ENCODE measurements at regions not wholly inside any gene's neighbourhood (a gene's known extent, or its start where the extent isn't known, plus 50 kb on each side); places are given as distances from the start of the nearest gene placed in this dataset.

DNA sequence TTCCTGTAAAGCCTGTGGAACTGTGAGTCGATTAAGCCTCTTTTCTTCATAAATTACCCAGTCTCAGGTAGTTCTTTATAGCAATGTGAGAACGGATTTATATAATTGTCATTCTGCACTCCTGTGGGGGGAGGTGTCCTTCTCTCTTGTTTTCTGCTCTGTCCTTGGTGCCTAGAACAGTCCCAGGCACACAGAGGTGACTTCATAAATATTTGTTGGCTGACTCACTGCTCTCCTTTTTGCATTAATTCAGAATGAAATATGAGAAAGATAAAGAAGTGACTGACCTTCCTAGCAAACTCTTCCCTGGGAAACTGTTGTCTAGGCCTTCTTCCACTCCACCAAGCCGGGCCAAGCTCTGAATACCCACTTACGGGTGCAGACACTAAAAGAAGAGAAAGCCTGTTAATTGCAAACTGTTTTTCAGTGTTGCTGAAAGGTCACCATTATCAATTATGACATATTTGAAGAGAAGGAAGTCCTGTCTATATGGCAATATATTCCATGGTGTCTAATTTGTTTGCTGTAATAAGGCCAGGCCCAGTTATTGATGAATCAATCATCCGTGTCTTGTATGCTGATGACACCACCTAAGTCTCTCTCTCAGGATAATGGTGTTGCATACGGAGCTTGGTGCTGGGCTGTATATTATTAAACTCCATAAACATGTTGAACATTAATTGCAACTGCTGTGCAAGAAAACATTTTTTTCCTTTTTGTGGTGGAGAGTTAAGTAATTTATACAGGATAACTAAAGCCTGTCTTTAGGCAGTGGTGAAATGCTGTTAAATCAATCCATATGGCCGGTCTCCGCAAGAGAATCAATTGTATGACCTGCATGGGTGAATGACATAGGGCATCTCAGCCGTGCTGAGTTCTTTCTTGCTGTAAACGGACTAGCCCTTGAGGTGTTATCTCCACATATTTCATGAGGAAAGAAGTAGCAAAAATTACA is 567.5 kb downstream of the SLC4A3 start:
- H3K36me3 Mint-ChIP-seq (ENCODE audit: low read depth): no peaks in the 10 kb centered on the region
- no peak overlapping the region for H3K4me3 Mint-ChIP-seq
- Histone ChIP-seq H3K4me3 (ENCODE audit: low read length) (no peak overlapping the region), H3K27ac (ENCODE audit: low read depth in 1 of 2, low read length in 2 of 2) (no peak overlapping the region), H3K9me3 (ENCODE audit: control insufficient read depth in 1 of 2, insufficient read depth in 1 of 2, low read length in 2 of 2) (peaks cover 0 to 18% of the 10 kb centered on the region in 2 experiments), H3K36me3 (ENCODE audit: insufficient read depth, low read length) (no peaks in the 10 kb centered on the region), H3K4me1 (ENCODE audit: insufficient read depth, low read length) (no peaks in the 10 kb centered on the region), H3K27me3 (ENCODE audit: control insufficient read depth in 1 of 2, insufficient read depth in 2 of 2, low read length in 2 of 2) (no peaks in the 10 kb centered on the region)
- no peak for ATAC-seq (ENCODE audit: poor library complexity)
- DNase-seq: no peak
- peaks cover 5% of the 10 kb centered on the region for H3K9me3 Mint-ChIP-seq
- POLR2A ChIA-PET: no interaction called here
- peaks cover 4% of the 10 kb centered on the region for H3K27me3 Mint-ChIP-seq
- intact Hi-C loops (cut with DNase I, micrococcal nuclease): no loop called here
- CTCF ChIA-PET: no interaction called here
- H3K4me1 Mint-ChIP-seq (ENCODE audit: low read depth): no peaks in the 10 kb centered on the region
- TF ChIP-seq, protein P1, sequence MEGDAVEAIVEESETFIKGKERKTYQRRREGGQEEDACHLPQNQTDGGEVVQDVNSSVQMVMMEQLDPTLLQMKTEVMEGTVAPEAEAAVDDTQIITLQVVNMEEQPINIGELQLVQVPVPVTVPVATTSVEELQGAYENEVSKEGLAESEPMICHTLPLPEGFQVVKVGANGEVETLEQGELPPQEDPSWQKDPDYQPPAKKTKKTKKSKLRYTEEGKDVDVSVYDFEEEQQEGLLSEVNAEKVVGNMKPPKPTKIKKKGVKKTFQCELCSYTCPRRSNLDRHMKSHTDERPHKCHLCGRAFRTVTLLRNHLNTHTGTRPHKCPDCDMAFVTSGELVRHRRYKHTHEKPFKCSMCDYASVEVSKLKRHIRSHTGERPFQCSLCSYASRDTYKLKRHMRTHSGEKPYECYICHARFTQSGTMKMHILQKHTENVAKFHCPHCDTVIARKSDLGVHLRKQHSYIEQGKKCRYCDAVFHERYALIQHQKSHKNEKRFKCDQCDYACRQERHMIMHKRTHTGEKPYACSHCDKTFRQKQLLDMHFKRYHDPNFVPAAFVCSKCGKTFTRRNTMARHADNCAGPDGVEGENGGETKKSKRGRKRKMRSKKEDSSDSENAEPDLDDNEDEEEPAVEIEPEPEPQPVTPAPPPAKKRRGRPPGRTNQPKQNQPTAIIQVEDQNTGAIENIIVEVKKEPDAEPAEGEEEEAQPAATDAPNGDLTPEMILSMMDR (IDR thresholded peaks at IDR 0.05): no peak
- no peak overlapping the region for H3K27ac Mint-ChIP-seq

DNA sequence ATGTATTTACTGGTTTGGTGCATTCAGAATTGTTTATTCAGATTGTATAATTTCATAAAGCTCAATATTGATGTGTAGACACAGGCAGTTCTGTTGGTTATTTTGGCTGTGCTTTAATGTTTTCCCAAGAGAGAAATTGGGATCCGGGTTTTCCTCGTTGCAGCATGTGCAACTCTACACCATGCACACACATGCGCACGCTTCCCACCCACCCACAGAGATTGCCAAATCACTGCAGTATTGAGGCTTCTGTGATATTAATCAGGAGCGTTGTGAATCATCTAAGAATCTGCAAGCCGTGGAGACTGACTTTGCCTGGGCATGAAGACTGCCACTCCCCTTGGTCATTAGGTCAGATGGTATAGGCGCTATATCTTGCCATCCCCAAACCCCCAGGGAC is 571.5 kb downstream of the SLC4A3 start:
- H3K9me3 Mint-ChIP-seq: peaks cover 3% of the 10 kb centered on the region
- ChIA-PET POLR2A (no interaction called here), CTCF (no interaction called here)
- intact Hi-C loops (cut with DNase I, micrococcal nuclease): no loop called here
- Histone ChIP-seq H3K36me3 (ENCODE audit: insufficient read depth, low read length) (no peaks in the 10 kb centered on the region), H3K9me3 (ENCODE audit: control insufficient read depth in 1 of 2, insufficient read depth in 1 of 2, low read length in 2 of 2) (no peaks in the 10 kb centered on the region), H3K4me3 (ENCODE audit: low read length) (no peak overlapping the region), H3K4me1 (ENCODE audit: insufficient read depth, low read length) (no peaks in the 10 kb centered on the region), H3K27me3 (ENCODE audit: control insufficient read depth in 1 of 2, insufficient read depth in 2 of 2, low read length in 2 of 2) (no peaks in the 10 kb centered on the region), H3K27ac (ENCODE audit: low read depth in 1 of 2, low read length in 2 of 2) (no peak overlapping the region)
- TF ChIP-seq, protein P1 (IDR thresholded peaks at IDR 0.05): no peak
- H3K27ac Mint-ChIP-seq: no peak overlapping the region
- no peak overlapping the region for H3K4me3 Mint-ChIP-seq
- H3K27me3 Mint-ChIP-seq: peaks cover 4% of the 10 kb centered on the region
- ATAC-seq (ENCODE audit: poor library complexity) (no peak), DNase-seq (no peak)
- H3K36me3 Mint-ChIP-seq (ENCODE audit: low read depth): no peaks in the 10 kb centered on the region
- no peaks in the 10 kb centered on the region for H3K4me1 Mint-ChIP-seq (ENCODE audit: low read depth)

DNA sequence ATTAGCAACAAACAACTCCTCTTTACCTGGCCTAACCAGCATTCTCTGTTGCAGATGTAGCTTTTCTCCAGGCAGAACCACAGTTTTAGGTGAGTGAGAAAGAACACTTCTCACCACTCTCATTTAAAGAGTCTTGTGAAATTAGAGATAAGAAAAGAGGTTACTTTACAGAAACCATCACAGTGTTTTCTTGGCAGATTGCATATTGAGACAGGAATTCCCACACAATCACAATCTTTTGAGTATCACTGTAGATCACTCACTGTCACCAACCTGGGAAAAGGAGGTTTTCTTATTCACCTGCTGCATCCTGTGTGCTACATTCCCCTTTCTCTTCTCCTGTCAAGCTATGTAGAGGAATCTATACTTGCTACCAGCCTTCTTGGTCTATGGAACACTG is 574.6 kb downstream of the SLC4A3 start:
- Mint-ChIP-seq H3K27me3 (peaks cover 4% of the 10 kb centered on the region), H3K4me1 (ENCODE audit: low read depth) (no peaks in the 10 kb centered on the region), H3K36me3 (ENCODE audit: low read depth) (no peaks in the 10 kb centered on the region), H3K27ac (no peak overlapping the region), H3K9me3 (peaks cover 3% of the 10 kb centered on the region), H3K4me3 (no peak overlapping the region)
- Histone ChIP-seq H3K27me3 (ENCODE audit: control insufficient read depth in 1 of 2, insufficient read depth in 2 of 2, low read length in 2 of 2) (no peaks in the 10 kb centered on the region), H3K4me1 (ENCODE audit: insufficient read depth, low read length) (no peaks in the 10 kb centered on the region), H3K4me3 (ENCODE audit: low read length) (no peak overlapping the region), H3K27ac (ENCODE audit: low read depth in 1 of 2, low read length in 2 of 2) (no peak overlapping the region), H3K9me3 (ENCODE audit: control insufficient read depth in 1 of 2, insufficient read depth in 1 of 2, low read length in 2 of 2) (no peaks in the 10 kb centered on the region), H3K36me3 (ENCODE audit: insufficient read depth, low read length) (no peaks in the 10 kb centered on the region)
- intact Hi-C loops (cut with DNase I, micrococcal nuclease): no loop called here
- TF ChIP-seq, protein P1 (IDR thresholded peaks at IDR 0.05): no peak
- POLR2A ChIA-PET: no interaction called here
- CTCF ChIA-PET: no interaction called here
- ATAC-seq (ENCODE audit: poor library complexity) (no peak), DNase-seq (no peak)
